ENCODE measurements at regions not wholly inside any gene's neighbourhood (a gene's known extent, or its start where the extent isn't known, plus 50 kb on each side); places are given as distances from the start of the nearest gene placed in this dataset.

DNA sequence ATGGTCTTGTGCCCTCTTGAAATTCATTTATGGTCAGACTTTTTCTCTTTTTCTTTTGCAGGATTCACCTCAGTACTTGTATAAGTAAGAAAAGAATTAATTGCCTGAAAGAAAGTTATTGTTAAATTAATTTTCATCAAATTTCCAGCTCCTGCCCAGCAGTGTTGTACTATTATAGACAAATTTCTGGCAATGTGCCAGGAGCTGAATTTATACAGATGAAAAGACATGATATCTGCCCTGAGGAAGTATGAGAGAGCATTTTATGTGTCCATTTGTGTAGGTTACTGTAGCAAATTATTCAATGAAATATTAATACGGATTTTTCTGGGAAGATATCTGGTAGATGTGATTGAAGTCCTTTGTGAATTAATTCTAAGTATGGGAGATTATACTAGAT, 2371.5 kb upstream of the TENM3 start:
- H4K20me1 ChIP-seq (ENCODE audit: control insufficient read depth, insufficient read depth): no peaks in the 10 kb centered on the region
- no peaks in the 10 kb centered on the region for H3K36me3 ChIP-seq (ENCODE audit: control insufficient read depth in 2 of 2, insufficient read depth in 2 of 2, low read length in 1 of 2)
- RAD21 ChIA-PET (ENCODE audit: unreplicated experiment): no interaction called here
- POLR2A ChIA-PET: no interaction called here
- no peaks in the 10 kb centered on the region for H3K9me3 ChIP-seq (replicated peaks; ENCODE audit: control insufficient read depth, insufficient read depth, low read length)
- intact Hi-C loops (cut with micrococcal nuclease; ENCODE audit: unreplicated experiment): no loop called here
- H3K4me1 ChIP-seq (ENCODE audit: control insufficient read depth, insufficient read depth, low read length): no peaks in the 10 kb centered on the region
- no peak overlapping the region for H3K4me3 ChIP-seq
- H3K27me3 ChIP-seq (replicated peaks in 1 of 2; ENCODE audit: control insufficient read depth in 2 of 2, insufficient read depth in 2 of 2, low read length in 1 of 2): no peaks in the 10 kb centered on the region
- CTCF ChIA-PET: no interaction called here
- WGBS (ENCODE audit: insufficient coverage, insufficient replicate concordance, low lambda C conversion rate, missing lambda C conversion rate): 6% methylated on average over 1 of the region's 1 CpG
- H3K27ac ChIP-seq (ENCODE audit: control insufficient read depth, insufficient read depth): no peak overlapping the region
- ATAC-seq (no peak), FAIRE-seq (no peak), DNase-seq (ENCODE audit: low read depth, low spot score) (no peak)
- SMC1A ChIA-PET (ENCODE audit: uncharacterized antibody, unreplicated experiment): interaction anchor here (0.8 kb wide), 1 partner anchor 69 kb away, joined by 3 read pairs; no protein-coding TSS in a partner anchor
- H3K9ac ChIP-seq (ENCODE audit: control insufficient read depth, insufficient read depth, low read length): no peak overlapping the region
- BruUV-seq (replicated peaks): no TSS peak
- in situ Hi-C loops (cut with MboI): no loop called here
- H3K4me2 ChIP-seq (ENCODE audit: control insufficient read depth, insufficient read depth): no peak overlapping the region
- H3K79me2 ChIP-seq (ENCODE audit: control insufficient read depth, insufficient read depth, low read length): no peaks in the 10 kb centered on the region
- H2AFZ ChIP-seq (ENCODE audit: control insufficient read depth, low read depth, low read length): no peak overlapping the region
- TF ChIP-seq SKIL (IDR thresholded peaks at IDR 0.05; ENCODE audit: low read depth, poor library complexity, severe bottlenecking) (no peak), BACH1 (IDR thresholded peaks at IDR 0.05; ENCODE audit: borderline replicate concordance) (no peak), GABPA (IDR thresholded peaks at IDR 0.05; ENCODE audit: low read depth) (no peak), TCF7 (IDR thresholded peaks at IDR 0.05; ENCODE audit: borderline replicate concordance) (no peak), PRDM15 (CRISPR knock-in tag; IDR thresholded peaks at IDR 0.05) (no peak), MEF2B (IDR thresholded peaks at IDR 0.05; ENCODE audit: partially characterized antibody, poor library complexity, severe bottlenecking) (no peak), BHLHE40 (IDR thresholded peaks at IDR 0.05; ENCODE audit: borderline replicate concordance in 1 of 2, low read depth in 2 of 2, low read length in 1 of 2) (no peak), CBX5 (IDR thresholded peaks at IDR 0.05; ENCODE audit: low read depth) (no peak), TAF1 (IDR thresholded peaks at IDR 0.05; ENCODE audit: borderline replicate concordance, low read depth, low read length) (no peak), RCOR1 (conservative IDR thresholded peaks at IDR 0.05; ENCODE audit: low read depth, low read length) (no peak), SREBF2 (IDR thresholded peaks at IDR 0.05; ENCODE audit: low read length) (no peak), ZNF217 (IDR thresholded peaks at IDR 0.05) (no peak), E2F4 (IDR thresholded peaks at IDR 0.05; ENCODE audit: low read depth, low read length) (no peak)
- TF ChIP-seq, protein P1, sequence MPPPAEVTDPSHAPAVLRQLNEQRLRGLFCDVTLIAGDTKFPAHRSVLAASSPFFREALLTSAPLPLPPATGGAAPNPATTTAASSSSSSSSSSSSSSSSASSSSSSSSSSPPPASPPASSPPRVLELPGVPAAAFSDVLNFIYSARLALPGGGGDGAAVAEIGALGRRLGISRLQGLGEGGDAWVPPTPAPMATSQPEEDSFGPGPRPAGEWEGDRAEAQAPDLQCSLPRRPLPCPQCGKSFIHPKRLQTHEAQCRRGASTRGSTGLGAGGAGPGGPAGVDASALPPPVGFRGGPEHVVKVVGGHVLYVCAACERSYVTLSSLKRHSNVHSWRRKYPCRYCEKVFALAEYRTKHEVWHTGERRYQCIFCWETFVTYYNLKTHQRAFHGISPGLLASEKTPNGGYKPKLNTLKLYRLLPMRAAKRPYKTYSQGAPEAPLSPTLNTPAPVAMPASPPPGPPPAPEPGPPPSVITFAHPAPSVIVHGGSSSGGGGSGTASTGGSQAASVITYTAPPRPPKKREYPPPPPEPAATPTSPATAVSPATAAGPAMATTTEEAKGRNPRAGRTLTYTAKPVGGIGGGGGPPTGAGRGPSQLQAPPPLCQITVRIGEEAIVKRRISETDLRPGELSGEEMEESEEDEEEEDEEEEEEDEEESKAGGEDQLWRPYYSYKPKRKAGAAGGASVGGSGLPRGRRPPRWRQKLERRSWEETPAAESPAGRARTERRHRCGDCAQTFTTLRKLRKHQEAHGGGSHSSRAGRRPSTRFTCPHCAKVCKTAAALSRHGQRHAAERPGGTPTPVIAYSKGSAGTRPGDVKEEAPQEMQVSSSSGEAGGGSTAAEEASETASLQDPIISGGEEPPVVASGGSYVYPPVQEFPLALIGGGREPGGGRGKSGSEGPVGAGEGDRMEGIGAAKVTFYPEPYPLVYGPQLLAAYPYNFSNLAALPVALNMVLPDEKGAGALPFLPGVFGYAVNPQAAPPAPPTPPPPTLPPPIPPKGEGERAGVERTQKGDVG (CRISPR knock-in tag; IDR thresholded peaks at IDR 0.05): no peak

All from GM12878 (cell line).